NCI-H2196 treated with DMSO at 0.1 percent for 48 hours (cell line): ENCODE measurements at regions not wholly inside any gene's neighbourhood (a gene's known extent, or its start where the extent isn't known, plus 50 kb on each side); places are given as distances from the start of the nearest gene placed in this dataset.
"Not testable (repeated sequence)": the region's sequence is repeated elsewhere in the genome, so short reads cannot be mapped to it uniquely, and the experiment has no call there.

Source experiments
- DNase-seq: peaks from one replicate; lab custom pipeline; 2025; ENCODE audit not compliant: unreplicated experiment; lab: John Stamatoyannopoulos, UW

GRCh38 chr3:190193210-190193609 lies 72.5 kb upstream of the P3H2 start:
- no peak for DNase-seq

- no peak for DNase-seq
Observed at GRCh38 chr3:190192739-190193138, 72.0 kb upstream of the P3H2 start.

GRCh38 chr3:190192087-190192486 lies 71.4 kb upstream of the P3H2 start:
- DNase-seq, result no peak

GRCh38 chr3:190188197-190188596 lies 67.5 kb upstream of the P3H2 start:
- DNase-seq, result no peak

- DNase-seq, result peak; percentile 12
Observed at GRCh38 chr3:190183121-190183520, 62.4 kb upstream of the P3H2 start.

- DNase-seq, result no peak
Observed at GRCh38 chr3:190182418-190183043, 61.8 kb upstream of the P3H2 start.

GRCh38 chr3:190180268-190180667 lies 59.6 kb upstream of the P3H2 start:
- no peak for DNase-seq

- no peak for DNase-seq
Observed at GRCh38 chr3:190178779-190179178, 58.1 kb upstream of the P3H2 start.

GRCh38 chr3:190176933-190177525 lies 56.3 kb upstream of the P3H2 start:
- not testable (repeated sequence) for DNase-seq

- DNase-seq, result not testable (repeated sequence)
Observed at GRCh38 chr3:190176106-190176505, 55.4 kb upstream of the P3H2 start.

- DNase-seq, result no peak
Observed at GRCh38 chr3:190175490-190175889, 54.8 kb upstream of the P3H2 start.

GRCh38 chr3:190174471-190174870 lies 53.8 kb upstream of the P3H2 start:
- DNase-seq, result no peak

- no peak for DNase-seq
Observed at GRCh38 chr3:190173426-190173825, 52.7 kb upstream of the P3H2 start.

GRCh38 chr3:190172751-190173150 lies 52.1 kb upstream of the P3H2 start:
- DNase-seq, result no peak
